GM19467 (cell line): ENCODE measurements at regions not wholly inside any gene's neighbourhood (a gene's known extent, or its start where the extent isn't known, plus 50 kb on each side); places are given as distances from the start of the nearest gene placed in this dataset.
"Not testable (repeated sequence)": the region's sequence is repeated elsewhere in the genome, so short reads cannot be mapped to it uniquely, and the experiment has no call there.

Experiments used
- ATAC-seq: cut with Tn5 transposase; IDR thresholded peaks from one replicate; pipeline ENCODE4 v1.9.1; 2021; ENCODE audit warnings: mild to moderate bottlenecking, moderate library complexity; ENCODE audit not compliant: unreplicated experiment

GRCh38 chr3:112765531-112765930 is 81.1 kb downstream of the CD200R1L start:
- no peak for ATAC-seq

- ATAC-seq, result no peak
Measured at GRCh38 chr3:112763258-112763657, 83.4 kb downstream of the CD200R1L start.

DNA sequence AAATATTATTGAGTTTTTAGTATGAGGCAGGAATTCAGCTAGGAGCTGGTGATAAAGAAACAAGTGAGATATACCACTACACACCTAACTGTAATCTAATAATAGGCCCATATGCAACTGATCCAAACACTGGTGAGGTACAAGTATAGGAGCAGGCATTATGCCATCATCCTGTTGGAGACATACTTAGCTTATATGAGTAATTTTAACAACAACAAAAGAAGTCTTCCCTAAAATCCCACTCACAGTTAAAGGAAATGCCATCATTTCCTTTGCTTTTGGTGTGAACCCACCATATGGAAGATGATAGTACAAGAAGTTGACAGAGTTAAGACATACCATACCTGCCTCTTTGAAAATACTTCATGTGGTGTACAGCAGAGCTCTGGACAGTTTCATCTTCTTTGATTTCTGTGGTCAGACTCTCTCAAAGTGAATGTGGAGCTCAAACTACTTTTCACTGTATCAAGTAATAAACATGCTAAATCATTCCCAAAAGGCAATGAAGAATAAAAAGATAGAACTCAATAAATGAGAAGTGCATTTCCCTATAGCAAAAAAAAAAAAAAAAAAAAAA is 85.5 kb downstream of the CD200R1L start:
- no peak for ATAC-seq

DNA sequence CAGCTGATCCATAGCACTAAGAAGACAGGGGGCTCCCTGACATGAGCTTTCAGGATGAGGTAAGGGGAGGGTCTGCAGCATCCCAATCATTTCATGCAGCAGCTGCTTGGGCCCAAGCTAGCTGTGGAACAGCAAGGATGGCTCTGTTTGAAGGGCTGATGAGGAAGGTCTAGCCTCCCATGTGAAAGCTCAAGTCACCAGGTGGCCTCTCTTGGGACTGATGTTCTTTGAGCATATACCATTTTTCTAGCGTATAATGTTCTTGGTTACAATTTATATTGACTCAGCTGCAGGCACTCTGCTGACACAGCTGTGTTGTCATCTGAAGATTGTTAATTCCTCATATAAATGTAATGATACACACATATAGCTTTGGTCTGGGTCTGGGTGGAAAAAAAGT is 87.0 kb downstream of the CD200R1L start:
- ATAC-seq, result no peak

DNA sequence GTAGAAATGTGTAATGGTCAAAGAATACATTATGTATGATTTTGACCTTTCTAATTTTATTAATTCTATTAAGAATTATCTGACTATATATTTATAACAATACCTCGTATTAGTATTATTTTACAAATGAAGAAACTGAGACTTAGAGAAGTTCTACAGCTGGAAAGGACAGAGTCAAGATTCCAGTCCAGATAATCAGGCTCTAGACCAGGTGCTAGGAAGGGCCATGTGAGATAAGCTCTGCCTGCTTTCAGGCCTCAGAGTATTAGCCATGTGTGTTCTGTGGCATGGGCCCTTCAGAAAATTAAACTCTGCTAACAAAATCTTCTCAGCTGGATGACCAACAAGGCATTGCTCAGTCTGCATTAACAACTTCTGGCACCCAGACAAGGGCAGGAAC is 87.5 kb downstream of the CD200R1L start:
- ATAC-seq, result no peak

GRCh38 chr3:112757197-112757596 is 89.5 kb downstream of the CD200R1L start:
- ATAC-seq, result no peak

DNA sequence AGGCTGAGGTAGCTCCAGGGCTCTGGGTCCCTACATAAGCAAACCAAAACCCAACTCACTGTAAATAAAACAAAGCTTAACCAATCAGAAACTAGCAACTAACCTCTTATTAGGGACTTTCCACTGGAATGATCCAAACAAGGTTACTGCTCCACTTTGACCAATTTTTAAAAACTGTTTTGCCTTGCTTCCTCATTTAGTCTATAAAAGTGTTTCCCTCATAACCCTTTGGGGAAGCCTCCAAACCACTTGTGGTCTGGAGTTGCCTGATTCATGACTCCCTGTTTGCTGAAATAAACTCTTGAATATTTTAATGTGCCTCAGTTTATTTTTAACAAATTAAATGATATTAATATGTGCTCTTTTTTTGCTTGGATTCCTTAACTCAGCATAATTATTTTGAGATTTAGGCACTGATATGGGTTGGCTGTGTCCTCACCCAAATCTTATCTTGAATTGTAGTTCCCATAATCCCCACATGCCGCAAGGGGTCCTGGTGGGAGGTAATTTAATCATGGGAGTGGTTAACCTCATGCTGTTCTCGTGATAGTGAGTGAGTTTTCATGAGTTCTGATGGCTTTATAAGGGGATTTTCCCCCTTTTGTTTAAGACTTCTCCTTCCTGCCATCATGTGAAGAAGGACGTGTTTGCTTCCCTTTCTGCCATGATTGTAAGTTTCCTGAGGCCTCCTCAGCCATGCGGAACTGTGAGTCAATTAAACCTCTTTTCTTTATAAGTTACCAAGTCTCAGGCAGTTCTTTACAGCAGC is 90.6 kb downstream of the CD200R1L start:
- ATAC-seq, result no peak

DNA sequence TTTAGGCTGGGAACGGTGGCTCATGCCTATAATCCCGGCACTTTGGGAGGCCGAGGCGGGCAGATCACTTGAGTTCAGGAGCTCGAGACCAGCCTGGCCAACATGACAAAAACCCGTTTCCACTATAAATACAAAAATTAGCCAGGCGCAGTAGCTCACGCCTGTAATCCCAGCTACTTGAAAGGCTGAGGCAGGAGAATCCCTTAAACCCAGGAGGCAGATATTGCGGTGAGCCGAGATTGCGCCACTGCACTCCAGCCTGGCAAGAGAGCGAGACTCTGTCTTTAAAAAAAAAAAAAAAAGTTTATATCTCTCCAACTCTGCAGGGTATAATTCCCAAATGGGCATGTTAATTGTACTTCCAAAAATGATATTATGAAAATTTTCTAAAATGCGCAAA is 91.6 kb downstream of the CD200R1L start:
- ATAC-seq, result not testable (repeated sequence)

DNA sequence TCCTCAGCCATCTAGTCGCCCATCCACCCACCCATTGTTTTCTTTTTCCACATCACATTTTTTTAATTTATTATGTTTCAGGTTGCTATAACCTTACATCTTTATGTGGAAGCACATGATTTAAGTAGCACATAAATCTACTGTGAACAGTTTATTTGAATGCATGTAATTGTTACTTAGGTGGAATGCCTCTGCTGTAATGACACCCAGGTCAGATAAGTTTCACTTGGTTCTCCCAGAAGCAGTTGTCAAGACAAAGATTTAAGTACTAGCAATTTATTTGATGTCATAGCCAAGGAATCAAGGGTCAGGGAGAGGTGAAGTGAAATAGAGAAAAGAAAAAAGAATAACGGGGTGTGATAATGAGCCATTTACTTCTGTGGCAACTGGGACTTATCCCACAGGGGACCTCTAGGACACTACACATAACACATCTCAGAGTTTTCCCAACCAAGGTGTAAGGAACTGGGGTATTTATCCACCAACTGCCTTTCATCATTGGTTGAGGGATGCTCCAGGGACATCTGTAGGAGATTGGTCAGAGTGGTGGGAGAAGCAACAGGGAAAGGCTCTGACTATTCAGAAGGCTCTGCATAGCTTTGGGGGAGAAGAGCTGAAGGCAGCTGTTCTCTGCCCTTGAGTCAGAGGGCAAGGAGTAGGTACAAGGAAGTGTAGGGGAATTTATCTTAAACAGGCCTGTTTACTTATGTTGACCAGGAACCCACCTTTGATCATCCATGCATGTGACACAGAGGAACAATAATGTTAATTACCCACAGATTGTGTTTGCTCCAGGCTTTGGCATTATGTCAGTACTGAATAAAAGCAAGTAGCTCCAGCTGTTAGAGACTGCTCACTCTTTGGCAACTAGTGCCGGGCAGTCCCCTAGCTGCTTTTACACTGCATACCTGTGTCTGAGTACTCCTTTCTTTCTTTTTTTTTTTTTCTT is 94.8 kb downstream of the CD200R1L start:
- ATAC-seq, result no peak

- no peak for ATAC-seq
Measured at GRCh38 chr3:112751061-112751460, 95.6 kb downstream of the CD200R1L start.

DNA sequence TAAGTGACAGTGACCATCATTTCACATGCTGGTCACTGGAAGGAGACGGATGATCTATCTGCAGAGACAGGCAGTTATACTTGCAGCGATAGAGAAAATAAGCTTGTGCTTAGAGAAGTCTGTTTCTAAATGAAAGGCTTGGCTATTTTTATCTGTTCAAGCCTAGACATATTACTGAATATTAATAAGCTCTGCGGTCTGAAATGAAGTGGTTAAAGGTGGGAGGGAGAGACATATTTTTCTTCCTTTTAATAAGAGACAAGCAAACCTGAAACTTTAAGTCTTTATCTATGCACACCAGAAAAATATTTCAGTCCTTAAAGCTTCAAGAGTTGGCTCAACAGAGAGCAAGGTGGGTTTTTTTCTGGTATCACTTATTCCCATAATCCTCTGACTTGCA is 99.0 kb downstream of the CD200R1L start:
- ATAC-seq, result no peak

GRCh38 chr3:112746675-112747280 is 99.9 kb downstream of the CD200R1L start:
- ATAC-seq, result no peak

DNA sequence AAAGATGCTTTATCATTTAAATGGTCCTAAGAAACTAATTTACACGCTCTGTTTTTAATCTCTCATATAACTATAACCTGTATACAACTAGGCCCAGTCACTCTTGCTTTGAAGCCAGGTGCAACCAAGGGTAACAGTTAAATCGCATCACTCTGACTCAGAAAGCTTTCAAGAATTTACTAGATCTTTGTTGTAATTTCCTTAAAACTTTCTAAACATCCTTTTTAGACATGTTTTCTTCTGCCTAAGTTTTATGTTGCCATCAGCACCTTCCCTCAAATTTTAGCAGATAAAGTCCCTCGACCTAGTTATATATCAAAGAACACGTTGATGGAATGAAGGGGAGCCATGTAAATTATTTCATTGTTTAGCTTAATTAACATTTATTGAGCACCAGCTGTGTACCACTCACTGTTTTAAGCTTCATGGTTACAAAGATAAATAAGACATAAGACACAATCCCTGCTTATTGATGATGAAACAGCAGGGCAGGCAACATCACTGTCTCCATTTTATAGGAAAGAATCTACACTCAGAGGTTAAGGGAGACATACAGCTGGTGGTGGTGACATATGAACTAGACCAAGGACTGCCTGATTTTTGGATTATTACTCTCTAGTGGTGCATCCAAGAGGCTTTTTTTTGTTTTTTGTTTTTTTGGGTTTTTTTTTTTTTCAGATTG is 101.0 kb downstream of the CD200R1L start:
- no peak for ATAC-seq

- ATAC-seq, result no peak
Measured at GRCh38 chr3:112744825-112745566, 101.7 kb downstream of the CD200R1L start.

DNA sequence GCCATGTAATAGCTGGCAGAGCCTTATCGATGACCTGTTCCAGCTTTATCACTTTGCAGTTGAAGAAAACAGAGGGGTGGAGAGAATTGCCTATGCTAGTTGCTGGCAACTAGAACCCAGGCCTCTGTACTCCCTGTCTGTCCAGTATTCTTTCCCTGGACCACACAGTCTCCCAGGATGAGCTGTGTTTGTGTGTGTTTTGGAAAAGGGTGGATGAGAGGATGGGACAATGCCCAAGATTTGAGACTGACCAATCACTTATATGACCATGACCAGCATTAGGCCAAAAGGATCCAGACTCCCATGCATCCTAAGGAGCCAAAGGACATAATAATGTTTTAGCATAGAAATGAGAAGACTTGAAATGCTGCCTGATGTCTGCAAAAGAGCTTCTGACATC is 102.6 kb downstream of the CD200R1L start:
- ATAC-seq, result no peak

DNA sequence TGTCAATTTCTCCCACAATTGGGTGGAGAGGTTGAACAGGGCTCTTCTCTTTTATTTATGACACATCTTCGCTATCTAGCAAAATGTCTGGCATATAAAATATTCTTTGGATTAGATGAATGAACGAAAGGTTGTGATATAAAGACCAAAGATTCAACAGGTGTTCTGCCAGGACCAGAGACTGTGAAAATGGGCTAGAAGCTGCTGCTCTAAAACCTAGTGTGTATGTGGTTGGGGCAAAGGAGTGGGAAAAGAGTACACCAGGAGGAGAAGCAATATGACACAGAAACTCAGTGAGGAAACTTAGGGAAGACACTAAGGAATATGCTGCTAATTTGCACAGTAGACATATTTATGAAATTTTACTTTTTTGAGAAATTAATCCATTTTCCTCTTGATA is 102.0 kb upstream of the CCDC80 start:
- no peak for ATAC-seq

GRCh38 chr3:112741983-112742382 is 101.0 kb upstream of the CCDC80 start:
- no peak for ATAC-seq

- no peak for ATAC-seq
Measured at GRCh38 chr3:112740835-112741234, 99.9 kb upstream of the CCDC80 start.

GRCh38 chr3:112739252-112739965 is 98.5 kb upstream of the CCDC80 start:
- ATAC-seq, result no peak
